BE2C (cell line): ENCODE measurements at regions not wholly inside any gene's neighbourhood (a gene's known extent, or its start where the extent isn't known, plus 50 kb on each side); places are given as distances from the start of the nearest gene placed in this dataset.

ENCODE experiments used
- DNase-seq: peaks from one replicate; pipeline ENCODE4 v3.0.0-alpha.2; 2020
- H3K27me3 ChIP-seq: fragments of 250-450 bp; sonication (Bioruptor Pico); 2 replicates; pipeline ENCODE4 v1.5.1; 2020; ENCODE audit warnings: mild to moderate bottlenecking
- H3K36me3 ChIP-seq: fragments of 250-450 bp; sonication (Bioruptor Pico); 2 replicates; pipeline ENCODE4 v1.5.1; 2020; ENCODE audit warnings: mild to moderate bottlenecking
- H3K4me1 ChIP-seq: fragments of 250-450 bp; sonication (Bioruptor Pico); 2 replicates; pipeline ENCODE4 v1.5.1; 2020
- H3K4me3 ChIP-seq: 2 replicates; pipeline ENCODE4 v1.5.1; 2011; ENCODE audit warnings: low read depth, low read length
- H3K9me3 ChIP-seq: fragments of 250-450 bp; sonication (Bioruptor Pico); 2 replicates; pipeline ENCODE4 v1.5.1; 2020
- CTCF ChIP-seq: IDR thresholded peaks from 2 replicates; pipeline ENCODE4 v1.5.1; 2012; ENCODE audit warnings: mild to moderate bottlenecking, low read depth, low read length

GRCh38 chr13:39913928-39914327 lies 258.5 kb downstream of the COG6 start:
- Histone ChIP-seq H3K27me3 (no peaks in the 10 kb centered on the region), H3K4me3 (no peak overlapping the region), H3K9me3 (no peaks in the 10 kb centered on the region), H3K4me1 (no peaks in the 10 kb centered on the region), H3K36me3 (no peaks in the 10 kb centered on the region)
- DNase-seq, result no peak
- no peak for TF ChIP-seq CTCF

- DNase-seq, result no peak
These were observed 260.0 kb downstream of the COG6 start for GRCh38 chr13:39915418-39915817.

GRCh38 chr13:39916330-39916729 lies 260.9 kb downstream of the COG6 start:
- no peak for DNase-seq
- TF ChIP-seq CTCF, result no peak

More at GRCh38 chr13:39915418-39915817, 260.0 kb downstream of the COG6 start:
- TF ChIP-seq CTCF, result no peak
- no peak overlapping the region for H3K4me3 ChIP-seq
- H3K9me3 ChIP-seq, result no peaks in the 10 kb centered on the region
- H3K27me3 ChIP-seq, result no peaks in the 10 kb centered on the region
- H3K36me3 ChIP-seq, result no peaks in the 10 kb centered on the region
- H3K4me1 ChIP-seq, result no peaks in the 10 kb centered on the region

GRCh38 chr13:39918620-39919236 lies 263.3 kb downstream of the COG6 start:
- H3K27me3 ChIP-seq, result no peaks in the 10 kb centered on the region
- no peaks in the 10 kb centered on the region for H3K36me3 ChIP-seq
- TF ChIP-seq CTCF, result no peak
- no peaks in the 10 kb centered on the region for H3K9me3 ChIP-seq
- no peaks in the 10 kb centered on the region for H3K4me1 ChIP-seq
- DNase-seq, result no peak
- no peak overlapping the region for H3K4me3 ChIP-seq

More at GRCh38 chr13:39916330-39916729, 260.9 kb downstream of the COG6 start:
- no peaks in the 10 kb centered on the region for H3K4me1 ChIP-seq
- no peaks in the 10 kb centered on the region for H3K9me3 ChIP-seq
- no peak overlapping the region for H3K4me3 ChIP-seq
- no peaks in the 10 kb centered on the region for H3K36me3 ChIP-seq
- no peaks in the 10 kb centered on the region for H3K27me3 ChIP-seq

- no peak for TF ChIP-seq CTCF
- no peaks in the 10 kb centered on the region for H3K27me3 ChIP-seq
- no peaks in the 10 kb centered on the region for H3K36me3 ChIP-seq
- H3K9me3 ChIP-seq, result no peaks in the 10 kb centered on the region
- DNase-seq, result no peak
- no peaks in the 10 kb centered on the region for H3K4me1 ChIP-seq
- no peak overlapping the region for H3K4me3 ChIP-seq
These were observed 265.2 kb downstream of the COG6 start for GRCh38 chr13:39920613-39921012.

GRCh38 chr13:39926345-39926744 lies 270.9 kb downstream of the COG6 start:
- no peaks in the 10 kb centered on the region for H3K4me1 ChIP-seq
- no peaks in the 10 kb centered on the region for H3K27me3 ChIP-seq
- no peaks in the 10 kb centered on the region for H3K9me3 ChIP-seq
- DNase-seq, result no peak
- TF ChIP-seq CTCF, result no peak
- H3K4me3 ChIP-seq, result no peak overlapping the region
- no peaks in the 10 kb centered on the region for H3K36me3 ChIP-seq
